ENCODE measurements at regions not wholly inside any gene's neighbourhood (a gene's known extent, or its start where the extent isn't known, plus 50 kb on each side); places are given as distances from the start of the nearest gene placed in this dataset.

DNA sequence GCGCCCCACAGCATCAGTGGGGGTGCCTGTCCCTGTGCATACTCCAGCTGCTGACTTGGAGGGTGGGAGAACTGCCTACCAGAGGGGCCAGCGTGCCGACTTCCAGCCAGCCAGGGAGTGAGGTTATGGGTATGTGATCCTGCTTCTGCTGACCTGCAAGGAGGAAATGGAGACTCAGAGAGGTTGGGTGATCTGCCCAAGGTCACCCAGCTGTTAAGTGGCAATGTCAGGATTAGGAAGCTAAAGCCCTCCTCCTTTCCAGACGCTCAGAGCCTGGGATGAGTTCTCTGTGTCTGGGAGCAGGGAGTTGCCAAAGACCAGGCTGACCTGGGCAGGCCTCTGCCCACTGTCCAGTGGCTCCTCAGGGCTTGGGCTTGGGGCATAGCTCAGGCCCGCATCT, 169.6 kb downstream of the GLI2 start:
- TF ChIP-seq CTCF (IDR thresholded peaks at IDR 0.05): no peak
- no peak for TF ChIP-seq POLR2A (IDR thresholded peaks at IDR 0.05)

Data from ovary (tissue), 3 donors.